Karpas-422 (cell line): ENCODE measurements at regions not wholly inside any gene's neighbourhood (a gene's known extent, or its start where the extent isn't known, plus 50 kb on each side); places are given as distances from the start of the nearest gene placed in this dataset.
"Not testable (repeated sequence)": the region's sequence is repeated elsewhere in the genome, so short reads cannot be mapped to it uniquely, and the experiment has no call there.

Experiments used
- DNase-seq: peaks from one replicate; pipeline ENCODE4 v3.0.0-alpha.2; 2015
- H2AFZ ChIP-seq: fragments of 200-600 bp; sonication (generic); 2 replicates; pipeline ENCODE4 v1.6.1; 2014; ENCODE audit warnings: antibody characterized with exemption, low read length, mixed read lengths
- H3K27ac ChIP-seq: fragments of 200-600 bp; sonication (generic); 2 replicates; pipeline ENCODE4 v1.5.1; 2014; ENCODE audit warnings: mild to moderate bottlenecking, low read length, moderate library complexity
- H3K27me3 ChIP-seq: fragments of 200-600 bp; sonication (generic); 2 replicates; pipeline ENCODE4 v1.6.1; 2014; ENCODE audit warnings: low read length, mixed read lengths
- H3K36me3 ChIP-seq: fragments of 200-600 bp; sonication (generic); 2 replicates; pipeline ENCODE4 v1.6.1; 2014; ENCODE audit warnings: low read length, mixed read lengths; ENCODE audit not compliant: insufficient read depth
- H3K4me1 ChIP-seq: fragments of 200-600 bp; sonication (generic); 2 replicates; pipeline ENCODE4 v1.6.1; 2014; ENCODE audit warnings: mild to moderate bottlenecking, low read length, mixed read lengths
- H3K4me2 ChIP-seq: fragments of 200-600 bp; sonication (generic); 2 replicates; pipeline ENCODE4 v1.6.1; 2014; ENCODE audit warnings: low read length, low read depth, mild to moderate bottlenecking; ENCODE audit not compliant: poor library complexity, severe bottlenecking
- H3K4me3 ChIP-seq: fragments of 200-600 bp; sonication (generic); 2 replicates; pipeline ENCODE4 v1.5.1; 2014; ENCODE audit warnings: mild to moderate bottlenecking, antibody characterized with exemption, low read length, mixed read lengths
- H3K79me2 ChIP-seq: fragments of 200-600 bp; sonication (generic); 2 replicates; pipeline ENCODE4 v1.6.1; 2014; ENCODE audit warnings: mild to moderate bottlenecking, low read length, mixed read lengths
- H3K9ac ChIP-seq: fragments of 200-600 bp; sonication (generic); 2 replicates; pipeline ENCODE4 v1.6.0; 2014; ENCODE audit warnings: low read length
- H3K9me2 ChIP-seq: fragments of 200-600 bp; sonication (generic), shearing (Covaris generic); replicated peaks from 2 replicates; pipeline ENCODE4 v1.6.0; 2014; ENCODE audit warnings: mild to moderate bottlenecking, low read length, moderate library complexity; ENCODE audit not compliant: insufficient read depth
- H3K9me3 ChIP-seq: fragments of 300-700, 200-600 bp; sonication (generic); 2 replicates; pipeline ENCODE4 v1.6.1; 2014; ENCODE audit warnings: low read length, mixed read lengths
- H4K20me1 ChIP-seq: fragments of 200-600 bp; sonication (generic); 2 replicates; pipeline ENCODE4 v1.6.1; 2014; ENCODE audit warnings: mild to moderate bottlenecking, antibody characterized with exemption, low read length, low read depth; ENCODE audit not compliant: insufficient read depth

- peak overlapping the region; percentile 93 for H3K4me2 ChIP-seq
- no peaks in the 10 kb centered on the region for H4K20me1 ChIP-seq
- H3K9me3 ChIP-seq, result 0 out of 2 replicates have a peak, but pooled peaks cover 6% of the 10 kb centered on the region
- peak overlapping the region; percentile 91 for H2AFZ ChIP-seq
- DNase-seq, result no peak
- H3K36me3 ChIP-seq, result no peaks in the 10 kb centered on the region
- H3K27ac ChIP-seq, result peak overlapping the region; percentile 94
- H3K4me1 ChIP-seq, result peaks cover 28% of the 10 kb centered on the region
- H3K9me2 ChIP-seq, result no peaks in the 10 kb centered on the region
- peak overlapping the region; percentile 66 for H3K4me3 ChIP-seq
- H3K27me3 ChIP-seq, result no peaks in the 10 kb centered on the region
- H3K79me2 ChIP-seq, result no peaks in the 10 kb centered on the region
- peak overlapping the region; percentile 73 for H3K9ac ChIP-seq
Measured at GRCh38 chr12:14240873-14241220, 124.6 kb upstream of the ATF7IP start.

- not testable (repeated sequence) for H2AFZ ChIP-seq, H3K79me2 ChIP-seq, H3K27me3 ChIP-seq, H3K9me3 ChIP-seq, H3K9me2 ChIP-seq, DNase-seq, H4K20me1 ChIP-seq, H3K4me3 ChIP-seq, H3K9ac ChIP-seq, H3K4me2 ChIP-seq, H3K27ac ChIP-seq, H3K36me3 ChIP-seq
- H3K4me1 ChIP-seq, result peaks cover 28% of the 10 kb centered on the region
Measured at GRCh38 chr12:14242825-14243224, 122.7 kb upstream of the ATF7IP start.

DNA sequence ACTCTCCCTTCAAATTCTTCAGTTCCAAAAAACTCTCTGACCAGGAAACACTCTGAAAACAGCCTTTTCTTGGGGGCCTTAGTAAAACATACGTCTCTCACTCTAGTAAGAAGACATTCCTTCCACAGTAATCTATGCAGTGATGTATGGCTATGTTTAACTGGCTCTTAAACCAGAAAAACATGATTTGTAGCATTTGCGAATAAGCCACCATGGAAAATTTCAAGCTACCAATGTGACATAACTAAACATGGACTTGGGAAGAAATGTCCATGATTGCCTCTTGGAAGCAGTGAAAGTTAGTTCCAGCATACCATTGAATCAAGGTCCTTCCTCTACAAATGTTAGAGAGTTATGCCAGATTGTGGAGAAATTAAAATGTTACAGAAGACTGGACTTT is 121.5 kb upstream of the ATF7IP start:
- Histone ChIP-seq H3K4me1 (peaks cover 21% of the 10 kb centered on the region), H4K20me1 (no peaks in the 10 kb centered on the region), H3K27me3 (no peaks in the 10 kb centered on the region), H3K9me3 (0 out of 2 replicates have a peak, but pooled peaks cover 6% of the 10 kb centered on the region), H3K4me2 (no peak overlapping the region), H3K79me2 (no peaks in the 10 kb centered on the region), H3K9me2 (no peaks in the 10 kb centered on the region), H3K9ac (no peak overlapping the region), H3K27ac (no peak overlapping the region), H2AFZ (no peak overlapping the region), H3K36me3 (no peaks in the 10 kb centered on the region), H3K4me3 (no peak overlapping the region)
- no peak for DNase-seq

- H3K4me1 ChIP-seq, result peaks cover 10% of the 10 kb centered on the region
- H3K79me2 ChIP-seq, result no peaks in the 10 kb centered on the region
- H3K9me2 ChIP-seq, result no peaks in the 10 kb centered on the region
- H2AFZ ChIP-seq, result no peak overlapping the region
- 0 out of 2 replicates have a peak, but pooled peaks cover 6% of the 10 kb centered on the region for H3K9me3 ChIP-seq
- no peaks in the 10 kb centered on the region for H4K20me1 ChIP-seq
- H3K27ac ChIP-seq, result no peak overlapping the region
- DNase-seq, result no peak
- no peak overlapping the region for H3K9ac ChIP-seq
- H3K4me3 ChIP-seq, result no peak overlapping the region
- no peaks in the 10 kb centered on the region for H3K36me3 ChIP-seq
- no peak overlapping the region for H3K4me2 ChIP-seq
- no peaks in the 10 kb centered on the region for H3K27me3 ChIP-seq
Measured at GRCh38 chr12:14244876-14245669, 120.4 kb upstream of the ATF7IP start.

DNA sequence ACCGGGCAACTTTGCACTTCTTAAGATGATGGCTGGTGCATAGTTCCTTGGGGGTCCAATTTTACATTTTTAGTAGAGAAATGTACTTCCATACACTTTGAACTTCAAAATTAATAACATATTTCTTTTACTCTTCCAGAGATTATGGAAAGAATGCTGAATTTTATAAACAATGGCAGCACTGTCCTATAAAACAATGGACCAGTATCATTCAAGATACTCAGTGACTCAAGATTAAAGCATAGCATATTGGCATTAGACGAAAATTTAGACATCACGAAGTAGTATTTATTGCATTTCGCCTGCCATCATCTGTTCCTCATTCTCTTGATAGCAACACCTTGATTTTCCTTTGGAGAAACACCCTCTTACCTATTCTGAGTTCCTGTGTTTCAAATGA is 118.3 kb upstream of the ATF7IP start:
- no peak overlapping the region for H3K4me3 ChIP-seq
- H3K36me3 ChIP-seq, result no peaks in the 10 kb centered on the region
- H4K20me1 ChIP-seq, result no peaks in the 10 kb centered on the region
- H3K4me2 ChIP-seq, result no peak overlapping the region
- no peaks in the 10 kb centered on the region for H3K79me2 ChIP-seq
- no peak overlapping the region for H2AFZ ChIP-seq
- H3K9me2 ChIP-seq, result no peaks in the 10 kb centered on the region
- no peak overlapping the region for H3K9ac ChIP-seq
- DNase-seq, result no peak
- H3K4me1 ChIP-seq, result no peaks in the 10 kb centered on the region
- 0 out of 2 replicates have a peak, but pooled peaks cover 5% of the 10 kb centered on the region for H3K9me3 ChIP-seq
- H3K27me3 ChIP-seq, result no peaks in the 10 kb centered on the region
- no peak overlapping the region for H3K27ac ChIP-seq

DNA sequence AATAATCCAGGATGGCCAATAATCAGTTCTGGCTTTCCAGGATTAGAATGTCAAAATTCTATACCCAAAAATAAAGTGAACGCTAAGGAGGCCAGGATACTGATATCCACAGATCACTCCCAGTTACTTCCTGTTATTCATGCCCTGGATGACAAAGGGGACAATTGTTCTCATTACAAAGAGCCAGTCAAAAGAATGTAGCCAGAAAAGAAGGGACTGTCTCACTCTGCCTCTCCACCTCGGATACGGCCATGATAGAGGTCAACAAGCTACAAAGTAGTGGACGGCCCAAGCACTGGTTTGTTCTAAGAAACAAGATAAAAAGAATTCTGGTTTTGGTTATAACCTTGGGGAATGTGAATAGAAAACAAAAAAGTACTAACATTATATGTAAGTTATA is 116.1 kb upstream of the ATF7IP start:
- H3K9me2 ChIP-seq, result no peaks in the 10 kb centered on the region
- H3K27ac ChIP-seq, result no peak overlapping the region
- H2AFZ ChIP-seq, result no peak overlapping the region
- no peak overlapping the region for H3K4me3 ChIP-seq
- no peaks in the 10 kb centered on the region for H3K9me3 ChIP-seq
- H3K36me3 ChIP-seq, result no peaks in the 10 kb centered on the region
- no peak overlapping the region for H3K4me2 ChIP-seq
- DNase-seq, result no peak
- H3K27me3 ChIP-seq, result no peaks in the 10 kb centered on the region
- H3K9ac ChIP-seq, result no peak overlapping the region
- H3K4me1 ChIP-seq, result peaks cover 4% of the 10 kb centered on the region; the same call in 1 of the 2 replicates
- no peaks in the 10 kb centered on the region for H4K20me1 ChIP-seq
- no peaks in the 10 kb centered on the region for H3K79me2 ChIP-seq

DNA sequence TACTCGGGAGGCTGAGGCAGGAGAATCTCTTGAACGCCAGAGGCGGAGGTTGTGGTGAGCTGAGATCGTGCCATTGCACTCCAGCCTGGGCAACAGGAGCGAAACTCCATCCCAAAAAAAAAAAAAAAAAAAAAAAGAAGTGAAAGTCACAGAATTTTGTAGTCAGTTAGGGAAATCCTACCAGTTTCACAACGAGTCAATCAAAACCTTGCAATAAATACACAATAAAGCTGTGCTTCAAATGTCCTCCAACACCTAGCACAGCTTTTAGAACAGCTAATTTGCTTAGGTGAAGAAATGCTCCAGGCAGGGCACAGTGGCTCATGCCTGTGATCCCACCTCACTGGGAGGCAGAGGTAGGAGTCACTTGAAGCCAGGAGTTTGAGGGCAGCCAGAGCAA is 112.8 kb upstream of the ATF7IP start:
- Histone ChIP-seq H3K9ac (no peak overlapping the region), H3K79me2 (no peaks in the 10 kb centered on the region), H3K9me2 (no peaks in the 10 kb centered on the region), H3K4me3 (no peak overlapping the region), H3K9me3 (no peaks in the 10 kb centered on the region), H2AFZ (no peak overlapping the region), H3K36me3 (no peaks in the 10 kb centered on the region), H3K27ac (no peak overlapping the region), H3K4me1 (peaks cover 22% of the 10 kb centered on the region), H3K27me3 (no peaks in the 10 kb centered on the region), H3K4me2 (no peak overlapping the region), H4K20me1 (no peaks in the 10 kb centered on the region)
- DNase-seq, result no peak

DNA sequence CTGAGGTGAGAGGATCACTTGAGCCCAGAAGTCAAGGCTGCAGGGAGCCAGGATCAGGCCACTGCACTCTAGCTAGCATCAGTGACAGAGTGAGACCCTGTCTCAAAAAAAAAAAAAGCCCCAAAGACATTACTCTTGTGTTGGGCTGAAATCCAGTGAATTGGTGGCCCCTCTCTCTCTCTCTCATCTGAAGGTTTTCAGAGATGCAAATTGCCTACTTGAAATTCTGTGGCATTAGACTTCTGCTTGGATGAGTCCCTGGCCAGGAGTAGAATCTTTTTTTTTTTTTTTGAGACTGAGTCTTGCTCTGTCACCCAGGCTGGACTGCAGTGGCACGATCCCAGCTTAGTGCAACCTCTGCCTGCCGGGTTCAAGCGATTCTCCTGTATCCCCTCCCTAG is 112.0 kb upstream of the ATF7IP start:
- Histone ChIP-seq H3K9me2 (no peaks in the 10 kb centered on the region), H3K4me2 (no peak overlapping the region), H4K20me1 (no peaks in the 10 kb centered on the region), H3K27ac (no peak overlapping the region), H3K4me1 (peaks cover 30% of the 10 kb centered on the region), H3K9ac (no peak overlapping the region), H3K79me2 (no peaks in the 10 kb centered on the region), H3K9me3 (no peaks in the 10 kb centered on the region), H3K4me3 (no peak overlapping the region), H3K27me3 (no peaks in the 10 kb centered on the region), H3K36me3 (no peaks in the 10 kb centered on the region), H2AFZ (no peak overlapping the region)
- no peak for DNase-seq
